ENCODE measurements at regions not wholly inside any gene's neighbourhood (a gene's known extent, or its start where the extent isn't known, plus 50 kb on each side); places are given as distances from the start of the nearest gene placed in this dataset.

GRCh38 chr17:71760062-71760720, 360.6 kb upstream of the SOX9 start:
- Histone ChIP-seq H4K20me1 (ENCODE audit: insufficient read depth, low read length, poor library complexity, severe bottlenecking) (no peaks in the 10 kb centered on the region), H3K79me2 (ENCODE audit: insufficient read depth, low read length) (no peaks in the 10 kb centered on the region), H3K9me3 (ENCODE audit: insufficient read depth, low read depth, low read length) (peaks cover 2% of the 10 kb centered on the region; the same call in 1 of the 2 replicates), H3F3A (ENCODE audit: low read depth) (no peaks in the 10 kb centered on the region), H3K4me2 (ENCODE audit: low read depth, low read length, poor library complexity, severe bottlenecking) (no peak overlapping the region), H3K4me1 (ENCODE audit: insufficient read depth, low read length, poor library complexity, severe bottlenecking) (no peaks in the 10 kb centered on the region), H3K27me3 (ENCODE audit: insufficient read depth, low read length, poor library complexity, severe bottlenecking) (no peaks in the 10 kb centered on the region), H3K4me3 (ENCODE audit: low read length, poor library complexity, severe bottlenecking) (no peak overlapping the region), H3K36me3 (ENCODE audit: insufficient read depth, low read length) (no peaks in the 10 kb centered on the region), H3K9me2 (replicated peaks; ENCODE audit: low read depth, low read length) (no peaks in the 10 kb centered on the region), H2AFZ (ENCODE audit: low read length) (no peak overlapping the region), H3K9ac (ENCODE audit: low read depth, low read length, poor library complexity, severe bottlenecking) (no peak overlapping the region)
- TF ChIP-seq, protein P1, sequence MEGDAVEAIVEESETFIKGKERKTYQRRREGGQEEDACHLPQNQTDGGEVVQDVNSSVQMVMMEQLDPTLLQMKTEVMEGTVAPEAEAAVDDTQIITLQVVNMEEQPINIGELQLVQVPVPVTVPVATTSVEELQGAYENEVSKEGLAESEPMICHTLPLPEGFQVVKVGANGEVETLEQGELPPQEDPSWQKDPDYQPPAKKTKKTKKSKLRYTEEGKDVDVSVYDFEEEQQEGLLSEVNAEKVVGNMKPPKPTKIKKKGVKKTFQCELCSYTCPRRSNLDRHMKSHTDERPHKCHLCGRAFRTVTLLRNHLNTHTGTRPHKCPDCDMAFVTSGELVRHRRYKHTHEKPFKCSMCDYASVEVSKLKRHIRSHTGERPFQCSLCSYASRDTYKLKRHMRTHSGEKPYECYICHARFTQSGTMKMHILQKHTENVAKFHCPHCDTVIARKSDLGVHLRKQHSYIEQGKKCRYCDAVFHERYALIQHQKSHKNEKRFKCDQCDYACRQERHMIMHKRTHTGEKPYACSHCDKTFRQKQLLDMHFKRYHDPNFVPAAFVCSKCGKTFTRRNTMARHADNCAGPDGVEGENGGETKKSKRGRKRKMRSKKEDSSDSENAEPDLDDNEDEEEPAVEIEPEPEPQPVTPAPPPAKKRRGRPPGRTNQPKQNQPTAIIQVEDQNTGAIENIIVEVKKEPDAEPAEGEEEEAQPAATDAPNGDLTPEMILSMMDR (conservative IDR thresholded peaks at IDR 0.05; ENCODE audit: low read length): no peak
- no peak for TF ChIP-seq EZH2phosphoT487 (IDR thresholded peaks at IDR 0.05; ENCODE audit: borderline replicate concordance)

GRCh38 chr17:71762526-71762925, 358.3 kb upstream of the SOX9 start:
- TF ChIP-seq, protein P1 (conservative IDR thresholded peaks at IDR 0.05; ENCODE audit: low read length): no peak
- no peak for TF ChIP-seq EZH2phosphoT487 (IDR thresholded peaks at IDR 0.05; ENCODE audit: borderline replicate concordance)
- Histone ChIP-seq H2AFZ (ENCODE audit: low read length) (no peak overlapping the region), H3K4me1 (ENCODE audit: insufficient read depth, low read length, poor library complexity, severe bottlenecking) (no peaks in the 10 kb centered on the region), H3K4me2 (ENCODE audit: low read depth, low read length, poor library complexity, severe bottlenecking) (no peak overlapping the region), H3K9me3 (ENCODE audit: insufficient read depth, low read depth, low read length) (0 out of 2 replicates have a peak, but pooled peaks cover 2% of the 10 kb centered on the region), H3K4me3 (ENCODE audit: low read length, poor library complexity, severe bottlenecking) (no peak overlapping the region), H3K9me2 (replicated peaks; ENCODE audit: low read depth, low read length) (no peaks in the 10 kb centered on the region), H3F3A (ENCODE audit: low read depth) (no peaks in the 10 kb centered on the region), H3K79me2 (ENCODE audit: insufficient read depth, low read length) (no peaks in the 10 kb centered on the region), H3K36me3 (ENCODE audit: insufficient read depth, low read length) (no peaks in the 10 kb centered on the region), H3K27me3 (ENCODE audit: insufficient read depth, low read length, poor library complexity, severe bottlenecking) (no peaks in the 10 kb centered on the region), H4K20me1 (ENCODE audit: insufficient read depth, low read length, poor library complexity, severe bottlenecking) (no peaks in the 10 kb centered on the region), H3K9ac (ENCODE audit: low read depth, low read length, poor library complexity, severe bottlenecking) (no peak overlapping the region)

GRCh38 chr17:71764505-71764904, 356.3 kb upstream of the SOX9 start:
- no peak overlapping the region for H3K4me2 ChIP-seq (ENCODE audit: low read depth, low read length, poor library complexity, severe bottlenecking)
- H3K79me2 ChIP-seq (ENCODE audit: insufficient read depth, low read length): no peaks in the 10 kb centered on the region
- no peaks in the 10 kb centered on the region for H3F3A ChIP-seq (ENCODE audit: low read depth)
- TF ChIP-seq, protein P1 (conservative IDR thresholded peaks at IDR 0.05; ENCODE audit: low read length): no peak
- no peak for TF ChIP-seq EZH2phosphoT487 (IDR thresholded peaks at IDR 0.05; ENCODE audit: borderline replicate concordance)
- H4K20me1 ChIP-seq (ENCODE audit: insufficient read depth, low read length, poor library complexity, severe bottlenecking): no peaks in the 10 kb centered on the region
- H3K9me2 ChIP-seq (replicated peaks; ENCODE audit: low read depth, low read length): no peaks in the 10 kb centered on the region
- no peak overlapping the region for H2AFZ ChIP-seq (ENCODE audit: low read length)
- no peaks in the 10 kb centered on the region for H3K36me3 ChIP-seq (ENCODE audit: insufficient read depth, low read length)
- no peak overlapping the region for H3K4me3 ChIP-seq (ENCODE audit: low read length, poor library complexity, severe bottlenecking)
- no peaks in the 10 kb centered on the region for H3K4me1 ChIP-seq (ENCODE audit: insufficient read depth, low read length, poor library complexity, severe bottlenecking)
- H3K27me3 ChIP-seq (ENCODE audit: insufficient read depth, low read length, poor library complexity, severe bottlenecking): no peaks in the 10 kb centered on the region
- H3K9me3 ChIP-seq (ENCODE audit: insufficient read depth, low read depth, low read length): 0 out of 2 replicates have a peak, but pooled peaks cover 2% of the 10 kb centered on the region
- H3K9ac ChIP-seq (ENCODE audit: low read depth, low read length, poor library complexity, severe bottlenecking): no peak overlapping the region

All from Loucy (cell line).